GM12878 (cell line): ENCODE measurements at regions not wholly inside any gene's neighbourhood (a gene's known extent, or its start where the extent isn't known, plus 50 kb on each side); places are given as distances from the start of the nearest gene placed in this dataset.

Experiments used
- ATF2 ChIP-seq: IDR thresholded peaks from 2 replicates; pipeline ENCODE4 v1.6.1; 2012; ENCODE audit warnings: low read length, inconsistent platforms
- CEBPZ ChIP-seq: fragments of 150-350 bp; IDR thresholded peaks from 2 replicates; pipeline ENCODE4 v1.6.1; 2016; ENCODE audit warnings: low read depth, low read length
- CHD1 ChIP-seq: IDR thresholded peaks from 2 replicates; pipeline ENCODE4 v1.6.1; 2012; ENCODE audit warnings: low read depth, low read length, improper control_type of control experiment
- CREM ChIP-seq: IDR thresholded peaks from 2 replicates; pipeline ENCODE4 v1.6.1; 2014; ENCODE audit warnings: antibody characterized with exemption, low read depth
- CTCF ChIP-seq, 3 experiments: IDR thresholded peaks in 2 of 3; conservative IDR thresholded peaks in 1 of 3; 2 replicates each; pipeline ENCODE4 v1.5.1; 2011; ENCODE audit warnings: low read depth in 3 of 3, low read length in 3 of 3, mild to moderate bottlenecking in 3 of 3, control low read depth in 2 of 3, moderate library complexity in 2 of 3, inconsistent platforms in 1 of 3, mixed read lengths in 1 of 3; ENCODE audit not compliant: control insufficient read depth in 2 of 3, insufficient read depth in 1 of 3; ENCODE audit errors: extremely low read depth in 1 of 3
- FOXM1 ChIP-seq: IDR thresholded peaks from 2 replicates; pipeline ENCODE4 v1.6.1; 2012; ENCODE audit warnings: low read depth, mild to moderate bottlenecking, inconsistent platforms, low read length, moderate library complexity
- GATAD2B ChIP-seq: fragments of 450-650 bp; conservative IDR thresholded peaks from 2 replicates; pipeline ENCODE4 v1.6.1; 2017; ENCODE audit warnings: low read depth, mild to moderate bottlenecking, moderate library complexity
- KDM1A ChIP-seq: fragments of 200-600 bp; sonication (generic); IDR thresholded peaks from 2 replicates; pipeline ENCODE4 v1.6.1; 2016; ENCODE audit warnings: borderline replicate concordance
- POLR2A ChIP-seq: IDR thresholded peaks from 2 replicates; pipeline ENCODE4 v1.6.1; 2011; ENCODE audit warnings: low read depth, mild to moderate bottlenecking, low read length
- POLR2AphosphoS5 ChIP-seq: IDR thresholded peaks from 2 replicates; pipeline ENCODE4 v1.6.1; 2011; ENCODE audit warnings: mild to moderate bottlenecking, low read length, inconsistent platforms
- RAD21 ChIP-seq: IDR thresholded peaks from 2 replicates; pipeline ENCODE4 v1.6.1; 2011; ENCODE audit warnings: mild to moderate bottlenecking, low read depth, low read length, moderate library complexity; ENCODE audit not compliant: insufficient read depth
- SIX5 ChIP-seq: IDR thresholded peaks from 2 replicates; pipeline ENCODE4 v1.6.1; 2011; ENCODE audit warnings: mild to moderate bottlenecking, low read depth, low read length, moderate library complexity; ENCODE audit not compliant: severe bottlenecking
- USF2 ChIP-seq: IDR thresholded peaks from 2 replicates; pipeline ENCODE4 v1.6.1; 2011; ENCODE audit warnings: low read depth, low read length, improper control_type of control experiment, borderline replicate concordance
- ZBTB33 ChIP-seq: fragments of 450-650 bp; IDR thresholded peaks from 2 replicates; pipeline ENCODE4 v1.6.1; 2017; ENCODE audit warnings: mild to moderate bottlenecking

GRCh38 chr20:19913349-19913748, 103.8 kb upstream of the NAA20 start:
- TF ChIP-seq CREM (no peak), RAD21 (no peak), POLR2AphosphoS5 (no peak), ATF2 (no peak), FOXM1 (no peak), CTCF (IDR thresholded peaks at IDR 0.05 in 2 of 3, conservative IDR thresholded peaks at IDR 0.05 in 1 of 3; ENCODE audit: control insufficient read depth in 2 of 3, extremely low read depth in 1 of 3, insufficient read depth in 1 of 3, low read depth in 3 of 3, low read length in 3 of 3) (no peak), POLR2A (no peak), KDM1A (no peak), USF2 (no peak), CHD1 (no peak), ZBTB33 (no peak), GATAD2B (no peak), SIX5 (no peak), CEBPZ (no peak)
